Non-pigmented ciliary epithelial cell (primary cell): ENCODE measurements at regions not wholly inside any gene's neighbourhood (a gene's known extent, or its start where the extent isn't known, plus 50 kb on each side); places are given as distances from the start of the nearest gene placed in this dataset.

ENCODE experiments used
- DNase-seq: peaks from one replicate; pipeline ENCODE4 v3.0.0-alpha.2; 2010; ENCODE audit warnings: low read depth

- no peak for DNase-seq
These were observed 163.5 kb upstream of the LMO4 start for GRCh38 chr1:87165177-87165576.

GRCh38 chr1:87167157-87167789 lies 161.4 kb upstream of the LMO4 start:
- DNase-seq: no peak

GRCh38 chr1:87167848-87168525 lies 160.7 kb upstream of the LMO4 start:
- no peak for DNase-seq

GRCh38 chr1:87169263-87169910 lies 159.3 kb upstream of the LMO4 start:
- DNase-seq: no peak

- no peak for DNase-seq
These were observed 158.5 kb upstream of the LMO4 start for GRCh38 chr1:87170157-87170556.

DNA sequence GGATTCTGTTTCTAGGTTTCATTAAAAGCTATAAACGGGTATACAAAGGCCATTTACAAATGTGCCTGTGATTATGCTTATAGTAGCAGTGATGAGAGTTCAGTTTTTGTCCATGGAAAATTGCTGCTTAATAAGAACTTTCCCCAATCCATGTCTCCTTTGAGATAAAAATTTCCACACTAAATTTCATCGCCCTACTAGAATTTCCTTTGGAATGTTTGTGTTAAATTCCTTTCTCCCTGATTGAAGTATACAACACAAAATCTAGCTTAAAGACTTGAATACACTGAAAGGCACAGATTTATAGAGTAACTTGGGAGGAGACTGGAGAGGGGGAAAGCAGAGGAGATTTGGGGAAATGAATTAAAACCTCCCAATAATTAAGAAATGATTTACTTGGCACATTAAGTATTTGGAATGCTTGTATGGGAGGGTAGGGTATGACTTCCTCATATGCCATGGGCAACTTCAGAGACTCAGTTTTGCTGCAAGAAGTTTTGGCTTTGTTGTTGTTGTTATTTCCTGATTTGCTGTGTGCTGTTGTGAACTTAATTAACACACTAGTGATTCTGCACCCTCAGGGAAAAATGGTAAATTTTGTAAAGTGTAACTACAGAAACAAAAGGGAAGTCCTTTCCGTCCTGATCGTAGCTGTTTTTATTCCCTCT lies 157.6 kb upstream of the LMO4 start:
- no peak for DNase-seq

- DNase-seq: no peak
These were observed 155.4 kb upstream of the LMO4 start for GRCh38 chr1:87173231-87173630.

DNA sequence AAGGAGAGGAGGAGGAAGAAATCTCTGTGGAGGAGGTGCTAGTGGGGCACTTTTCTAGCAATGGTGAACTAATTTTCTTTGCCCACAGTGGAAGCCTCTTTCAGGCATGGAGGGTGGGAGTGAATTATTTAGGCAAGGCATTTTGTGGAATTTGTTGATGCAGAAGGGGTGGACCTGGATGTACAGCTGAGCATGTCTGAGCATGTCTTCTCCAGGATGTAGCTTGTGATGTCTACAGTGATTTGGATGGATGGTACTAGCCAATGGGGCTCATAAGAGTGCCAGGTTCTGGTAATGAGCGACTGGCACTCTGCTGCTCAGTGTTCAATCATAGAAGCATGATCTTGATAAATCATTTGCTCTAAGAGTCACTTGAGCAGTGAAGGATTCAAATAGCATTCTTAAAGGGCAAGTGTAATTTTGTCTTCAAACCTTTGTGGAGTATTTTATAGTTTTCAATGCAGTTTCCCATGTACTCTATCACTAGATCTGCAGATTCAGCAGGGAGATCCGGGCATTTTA lies 153.9 kb upstream of the LMO4 start:
- no peak for DNase-seq

DNA sequence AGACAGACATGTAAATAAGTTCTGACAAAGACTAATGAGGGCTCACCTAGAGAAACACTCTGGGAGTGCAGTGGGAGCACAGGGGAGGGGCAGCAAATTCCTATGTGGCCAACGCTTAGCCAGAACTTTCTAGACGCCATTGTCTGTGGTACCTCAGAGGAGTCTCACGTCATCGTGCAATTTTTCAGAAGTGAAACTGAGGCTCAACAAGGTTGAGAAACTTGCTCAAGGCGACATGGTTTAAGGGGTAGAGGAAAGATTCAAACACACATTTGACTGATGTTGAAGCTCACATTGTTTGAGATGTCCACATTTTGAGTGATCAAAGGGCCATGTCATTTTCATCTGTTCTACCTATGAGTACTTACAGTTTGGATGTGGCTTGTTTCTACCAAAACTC lies 152.6 kb upstream of the LMO4 start:
- DNase-seq: no peak

DNA sequence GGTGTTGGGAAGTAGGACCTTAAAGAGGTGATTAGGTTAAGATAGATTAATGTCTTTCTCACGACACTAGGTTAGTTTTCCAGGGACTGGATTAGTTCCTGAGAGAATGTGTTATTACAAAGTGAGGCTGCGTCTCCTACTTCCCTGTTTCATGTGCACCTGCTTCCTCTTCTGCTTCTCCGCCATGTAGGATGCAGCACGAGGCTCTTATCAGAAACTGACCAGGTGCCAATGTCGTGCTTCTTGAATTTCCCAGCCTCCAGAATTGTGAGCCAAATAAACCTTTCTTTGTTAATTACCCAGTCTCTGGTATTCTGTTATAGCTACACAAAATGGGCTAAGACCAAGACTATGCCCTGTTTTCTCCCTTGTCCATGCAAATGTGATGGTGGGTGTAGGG lies 152.2 kb upstream of the LMO4 start:
- DNase-seq: no peak

DNA sequence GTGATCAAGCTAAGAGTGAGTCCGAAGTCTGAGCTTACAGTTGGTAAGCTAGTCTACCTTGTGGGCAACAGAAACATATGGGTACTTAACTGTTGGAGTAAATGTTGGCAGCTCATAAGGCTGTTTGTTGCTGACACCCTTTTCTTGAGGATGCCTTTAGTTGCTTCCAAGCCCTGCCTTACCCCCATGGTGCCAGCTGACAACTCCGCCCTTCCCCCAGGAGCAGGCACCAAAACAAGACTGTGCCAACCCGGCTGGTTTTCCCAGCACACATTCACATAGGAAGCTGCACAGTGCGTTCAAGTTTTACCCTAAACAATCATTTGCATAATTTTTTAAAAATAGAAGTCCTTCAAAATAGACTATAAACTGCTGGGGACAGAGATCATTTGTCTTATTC lies 150.2 kb upstream of the LMO4 start:
- DNase-seq: no peak

DNA sequence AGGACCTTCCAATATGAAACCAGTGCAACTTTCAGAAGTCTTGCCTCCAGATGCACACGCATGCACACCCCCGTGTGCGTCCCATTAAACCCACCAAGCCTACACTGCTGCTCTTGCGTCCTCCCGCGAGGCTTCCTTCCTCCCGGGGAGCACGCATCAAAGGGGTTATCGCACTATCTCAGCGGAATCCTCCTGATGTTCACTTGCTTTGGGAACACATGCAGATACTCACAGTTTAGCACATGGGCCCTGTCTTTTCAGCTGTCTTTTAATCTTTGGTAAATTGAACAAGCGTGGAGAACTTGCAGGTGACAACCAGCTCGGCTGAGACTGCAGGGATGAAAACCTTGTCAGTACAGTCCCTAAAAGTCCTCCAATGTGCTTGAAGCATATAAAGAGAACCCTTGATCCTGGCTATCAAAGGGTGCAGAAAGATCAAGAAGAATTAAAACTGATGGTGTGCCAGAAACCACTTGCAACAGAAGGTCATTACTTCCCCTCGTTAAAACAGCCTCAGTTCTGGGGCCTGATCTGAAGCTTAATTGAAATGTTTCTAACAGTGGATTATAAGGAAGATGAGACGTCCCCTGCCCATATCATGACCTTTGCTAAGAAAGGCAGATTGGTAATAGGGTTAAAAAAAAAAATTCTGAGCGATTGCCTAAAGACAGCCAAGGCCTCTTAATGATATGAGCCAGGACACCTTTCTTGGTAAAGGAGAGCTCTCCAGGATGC lies 149.4 kb upstream of the LMO4 start:
- no peak for DNase-seq

GRCh38 chr1:87179851-87180519 lies 148.7 kb upstream of the LMO4 start:
- no peak for DNase-seq

DNA sequence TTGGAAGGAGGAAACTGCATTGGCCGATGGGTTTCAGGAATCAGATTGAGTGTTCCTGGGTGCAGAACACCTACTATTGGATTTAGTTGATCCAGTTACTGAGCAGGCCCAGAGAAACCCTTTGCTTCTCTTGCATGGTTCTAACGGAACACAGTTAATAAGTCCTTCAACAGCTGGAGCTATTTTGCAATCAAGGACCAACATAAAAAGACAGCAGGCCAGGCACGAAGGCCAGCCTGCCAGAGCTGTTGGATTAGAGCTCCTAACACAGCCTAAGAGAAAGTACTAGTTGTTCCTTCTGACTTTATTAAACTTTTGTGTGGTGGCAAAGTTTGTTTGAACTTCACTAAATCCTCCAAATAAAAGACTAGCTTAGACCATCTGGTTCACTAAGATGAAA lies 148.0 kb upstream of the LMO4 start:
- no peak for DNase-seq

DNA sequence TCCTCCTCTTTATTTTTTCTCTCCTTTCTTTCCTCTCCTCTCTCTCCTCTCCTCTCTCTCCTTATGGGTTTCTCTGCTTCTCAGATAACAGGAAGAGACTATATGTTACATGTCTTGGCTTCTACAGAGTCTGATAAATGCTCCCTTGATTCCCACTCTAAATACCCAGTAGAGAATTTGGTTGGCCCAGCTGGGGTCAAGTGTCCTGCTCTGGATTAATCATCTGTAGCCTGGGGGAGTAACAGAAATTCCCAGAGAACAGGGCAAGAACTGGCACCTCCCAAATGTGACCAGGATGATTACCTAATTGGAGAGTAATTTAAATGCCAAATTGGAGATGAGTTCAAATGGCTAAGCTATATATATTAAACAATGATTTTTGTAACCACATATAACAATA lies 146.1 kb upstream of the LMO4 start:
- no peak for DNase-seq

DNA sequence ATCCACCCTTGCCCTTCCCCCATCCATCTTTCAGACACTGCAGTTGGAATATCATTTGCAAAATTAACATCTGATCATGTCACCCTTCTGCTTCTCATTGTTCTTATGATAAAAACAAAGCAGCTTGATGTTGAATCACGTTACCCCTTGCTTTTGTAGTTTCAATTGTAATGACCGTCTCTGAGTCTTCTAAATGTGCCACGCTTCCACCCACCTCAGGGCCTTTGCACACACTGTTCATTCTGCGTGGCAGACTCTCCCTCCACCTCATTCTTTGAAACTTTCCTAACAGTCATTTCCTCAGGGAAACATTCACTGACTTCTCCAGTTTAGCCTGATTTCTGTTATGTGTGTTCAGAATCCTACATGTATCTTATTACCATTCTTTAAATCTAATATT lies 143.6 kb upstream of the LMO4 start:
- no peak for DNase-seq

DNA sequence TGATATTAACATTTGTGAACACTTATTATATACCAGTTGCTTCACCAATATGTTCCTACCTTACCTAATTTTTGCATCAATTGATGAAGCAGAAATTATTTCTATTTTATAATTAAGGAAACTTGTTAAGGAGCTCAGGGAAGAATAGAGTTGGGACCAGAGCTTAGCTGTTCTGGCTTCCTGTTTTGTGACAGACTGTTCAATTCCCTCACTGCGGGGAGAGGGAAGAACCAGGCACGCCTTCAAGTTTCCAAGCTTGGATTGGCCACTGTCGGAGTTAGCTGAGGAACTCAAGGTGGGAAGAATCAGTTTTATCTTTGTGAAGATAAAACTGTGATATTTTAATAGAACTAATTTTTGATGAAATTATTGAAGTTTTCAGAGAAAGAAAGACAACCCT lies 142.3 kb upstream of the LMO4 start:
- no peak for DNase-seq

DNA sequence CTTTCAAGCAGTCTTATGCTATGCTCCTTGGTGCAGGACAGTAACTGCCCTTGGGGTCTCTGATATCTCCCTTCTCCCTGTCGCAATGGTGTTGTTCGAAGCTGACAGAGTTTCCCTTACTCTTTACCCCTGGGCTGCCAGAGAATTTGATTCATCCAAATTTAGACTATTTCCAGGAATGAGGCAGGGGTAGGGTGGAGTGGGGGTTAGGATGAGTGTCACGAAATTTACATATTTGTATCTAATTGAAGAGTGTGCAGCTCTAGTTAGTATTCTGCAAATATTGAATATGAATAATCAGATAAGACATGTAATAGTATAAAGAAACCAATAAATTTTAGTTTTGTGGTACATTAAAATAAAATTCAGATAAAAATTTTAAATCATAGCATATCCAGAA lies 140.0 kb upstream of the LMO4 start:
- DNase-seq: no peak

- DNase-seq: no peak
These were observed 138.3 kb upstream of the LMO4 start for GRCh38 chr1:87190402-87190801.

- no peak for DNase-seq
These were observed 137.0 kb upstream of the LMO4 start for GRCh38 chr1:87191646-87192045.

DNA sequence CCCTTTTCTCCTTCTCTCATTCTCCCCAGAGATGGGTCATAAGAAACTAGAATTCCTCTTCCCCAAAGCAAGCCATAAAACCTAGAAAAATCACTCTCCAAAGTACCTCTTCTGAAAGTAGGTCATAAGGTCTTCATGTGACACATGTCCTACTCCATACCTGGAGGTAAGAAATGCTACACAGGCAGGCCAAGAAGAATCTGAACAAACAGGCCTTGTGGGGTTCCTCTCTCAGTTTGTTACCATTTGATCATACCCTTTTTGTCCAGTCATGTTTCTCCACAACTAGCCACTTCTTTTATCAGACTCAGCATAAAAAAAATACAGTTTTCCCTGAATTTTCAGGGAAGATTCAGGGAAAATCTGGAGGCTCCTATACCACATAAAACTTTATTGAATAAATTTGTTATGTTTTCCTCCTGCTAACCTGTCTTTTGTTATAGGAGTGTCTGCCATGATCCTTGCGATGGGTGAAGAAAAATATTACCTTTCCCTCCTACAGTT lies 134.4 kb upstream of the LMO4 start:
- no peak for DNase-seq
